LNCAP (cell line): ENCODE measurements at regions not wholly inside any gene's neighbourhood (a gene's known extent, or its start where the extent isn't known, plus 50 kb on each side); places are given as distances from the start of the nearest gene placed in this dataset.

ENCODE experiments used
- CTCF ChIP-seq: fragments of 450-650 bp; IDR thresholded peaks from 2 replicates; pipeline ENCODE4 v1.5.1; 2017; ENCODE audit warnings: mild to moderate bottlenecking

DNA sequence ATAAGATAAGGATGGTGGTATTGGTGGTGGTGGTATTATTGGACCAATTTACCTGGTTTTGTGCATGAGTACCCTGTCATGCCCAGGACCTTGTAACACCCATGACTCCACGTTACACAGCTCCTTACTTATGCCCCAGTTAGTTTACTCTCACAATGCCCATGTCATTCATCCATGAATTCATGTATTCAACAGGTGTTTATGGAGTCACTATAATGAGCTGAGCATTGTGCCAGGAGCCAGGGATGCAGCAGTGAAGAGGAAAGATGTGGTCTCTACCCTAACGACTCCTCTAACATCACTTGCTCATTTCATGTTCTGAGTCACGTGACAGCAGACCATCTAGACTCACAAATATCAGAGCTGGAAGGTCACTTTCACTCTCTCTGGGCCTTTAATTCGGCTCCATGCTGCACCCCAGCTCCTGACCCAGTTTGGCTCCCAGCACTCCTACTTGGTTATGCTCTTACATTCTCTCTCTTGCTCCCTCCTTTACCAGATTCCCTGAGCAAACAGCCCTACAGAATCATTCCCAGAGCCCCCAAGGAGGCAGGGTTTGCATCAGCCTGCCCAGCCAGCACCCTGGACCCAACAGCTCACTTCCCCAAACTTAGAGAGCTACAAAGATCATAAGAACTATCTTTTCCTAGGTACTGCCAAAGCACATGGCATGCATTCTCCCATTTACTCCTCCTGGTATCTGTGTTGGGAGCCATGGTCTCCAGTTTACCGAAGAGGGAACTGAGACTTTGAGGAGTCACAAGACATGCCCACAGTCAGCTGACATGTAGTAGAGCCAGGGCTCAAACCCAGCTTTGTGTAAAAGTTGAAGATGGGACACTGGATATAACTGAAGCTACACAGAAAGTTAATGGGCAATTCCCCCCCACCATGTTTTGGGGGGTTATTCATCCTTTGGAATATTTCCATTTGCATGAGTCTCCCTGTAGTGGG lies 449.9 kb downstream of the LRATD1 start:
- no peak for TF ChIP-seq CTCF

GRCh38 chr2:15084826-15085489 lies 452.4 kb downstream of the LRATD1 start:
- no peak for TF ChIP-seq CTCF

DNA sequence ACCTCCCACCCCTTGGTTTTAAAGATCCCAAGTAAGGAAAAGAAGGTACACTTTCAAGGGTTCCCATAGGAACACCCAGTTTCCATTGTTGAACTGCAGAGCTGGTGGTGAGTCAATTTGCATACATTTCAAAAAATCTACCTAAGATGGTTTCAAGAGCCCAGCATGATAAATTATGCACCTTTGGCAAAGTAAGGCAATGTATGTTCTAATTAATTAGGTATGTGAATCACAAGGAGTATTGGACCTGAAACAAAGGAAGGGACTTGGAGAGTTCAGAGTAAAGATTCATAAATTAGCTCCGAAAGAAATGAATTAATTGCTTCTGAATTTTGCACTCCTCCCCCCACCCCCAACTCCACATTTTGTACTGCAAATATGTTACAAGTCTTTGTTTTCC lies 459.7 kb downstream of the LRATD1 start:
- no peak for TF ChIP-seq CTCF

DNA sequence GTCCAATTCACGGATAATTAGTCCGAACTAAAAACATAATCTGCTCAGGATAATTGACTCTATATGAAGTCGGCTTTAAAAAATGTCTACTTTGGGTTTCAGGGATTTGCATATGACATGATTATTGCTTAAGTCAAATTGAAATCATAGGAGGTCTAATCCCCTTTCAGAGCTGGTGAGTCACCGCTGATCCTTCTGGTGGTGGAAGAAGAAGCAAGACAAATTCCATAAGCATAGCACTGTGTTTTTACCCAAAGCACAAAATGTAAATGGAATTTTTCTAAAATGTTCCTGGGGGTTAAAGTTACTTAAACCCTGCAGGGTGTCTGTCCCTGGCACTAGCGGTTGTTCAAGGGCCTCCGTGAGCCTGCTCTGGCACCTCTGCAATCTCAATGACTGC lies 460.2 kb downstream of the LRATD1 start:
- TF ChIP-seq CTCF = no peak

GRCh38 chr2:15094161-15094560 lies 461.6 kb downstream of the LRATD1 start:
- TF ChIP-seq CTCF = no peak

- no peak for TF ChIP-seq CTCF
Measured at GRCh38 chr2:15096873-15097272, 464.3 kb downstream of the NBAS start.

GRCh38 chr2:15107137-15107536 lies 454.0 kb downstream of the NBAS start:
- no peak for TF ChIP-seq CTCF
